Activated CD4-positive, alpha-beta T cell treated with anti-CD3 and anti-CD28 coated beads, Interleukin-2, amount 10 ng/mL, durations not matched to agents 24 days and 14 days (primary cell): ENCODE measurements at regions not wholly inside any gene's neighbourhood (a gene's known extent, or its start where the extent isn't known, plus 50 kb on each side); places are given as distances from the start of the nearest gene placed in this dataset.

Experiments used
- DNase-seq: peaks from one replicate; pipeline ENCODE4 v3.0.0; 2022
- H3K27ac Mint-ChIP-seq: one replicate; pipeline ENCODE4 v1.8.0; 2022; ENCODE audit warnings: mild to moderate bottlenecking, mixed read lengths
- H3K27me3 Mint-ChIP-seq: one replicate; pipeline ENCODE4 v1.8.0; 2022; ENCODE audit warnings: mixed read lengths
- H3K36me3 Mint-ChIP-seq: one replicate; pipeline ENCODE4 v1.8.0; 2022; ENCODE audit warnings: low read depth, mild to moderate bottlenecking, mixed read lengths
- H3K4me1 Mint-ChIP-seq: one replicate; pipeline ENCODE4 v1.8.0; 2021; ENCODE audit warnings: mixed read lengths
- H3K4me3 Mint-ChIP-seq: one replicate; pipeline ENCODE4 v1.8.0; 2022; ENCODE audit warnings: mild to moderate bottlenecking, moderate library complexity, mixed read lengths
- H3K9me3 Mint-ChIP-seq: one replicate; pipeline ENCODE4 v1.8.0; 2021; ENCODE audit warnings: mixed read lengths
- intact Hi-C: fragments of 100-400 bp; cut with micrococcal nuclease; formaldehyde crosslinking; loops from one replicate; pipeline ENCODE4 v1.15.1; 2023

DNA sequence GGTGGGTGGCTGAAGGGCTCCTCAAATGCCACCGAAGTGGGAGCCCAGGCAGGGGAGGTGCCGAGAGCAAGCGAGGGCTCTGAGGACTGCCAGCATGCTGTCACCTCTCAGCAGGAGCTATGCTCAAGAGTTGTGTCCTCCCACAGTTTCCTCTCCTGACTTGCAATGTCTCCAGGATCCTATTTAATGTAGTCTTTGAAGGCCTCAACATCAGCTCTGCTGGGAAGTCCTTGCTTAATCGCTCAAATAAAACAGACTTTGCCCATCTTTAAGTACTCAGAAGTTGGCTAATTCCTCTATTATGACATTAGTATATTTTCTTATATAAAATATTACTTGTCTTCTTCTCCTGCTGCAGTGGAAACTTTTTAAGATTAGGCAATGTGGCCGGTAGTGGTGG lies 154.2 kb upstream of the NRIP1 start:
- Mint-ChIP-seq H3K9me3 (no peaks in the 10 kb centered on the region), H3K27me3 (no peaks in the 10 kb centered on the region), H3K36me3 (no peaks in the 10 kb centered on the region), H3K4me1 (no peaks in the 10 kb centered on the region), H3K4me3 (no peak overlapping the region), H3K27ac (no peak overlapping the region)
- DNase-seq: no peak
- intact Hi-C loops: no loop called here

- no peaks in the 10 kb centered on the region for H3K9me3 Mint-ChIP-seq
- no peak overlapping the region for H3K27ac Mint-ChIP-seq
- DNase-seq: no peak
- no peaks in the 10 kb centered on the region for H3K4me1 Mint-ChIP-seq
- no peaks in the 10 kb centered on the region for H3K36me3 Mint-ChIP-seq
- no peak overlapping the region for H3K4me3 Mint-ChIP-seq
- H3K27me3 Mint-ChIP-seq: no peaks in the 10 kb centered on the region
- intact Hi-C loops: no loop called here
These were observed 155.1 kb upstream of the NRIP1 start for GRCh38 chr21:15219894-15220293.

DNA sequence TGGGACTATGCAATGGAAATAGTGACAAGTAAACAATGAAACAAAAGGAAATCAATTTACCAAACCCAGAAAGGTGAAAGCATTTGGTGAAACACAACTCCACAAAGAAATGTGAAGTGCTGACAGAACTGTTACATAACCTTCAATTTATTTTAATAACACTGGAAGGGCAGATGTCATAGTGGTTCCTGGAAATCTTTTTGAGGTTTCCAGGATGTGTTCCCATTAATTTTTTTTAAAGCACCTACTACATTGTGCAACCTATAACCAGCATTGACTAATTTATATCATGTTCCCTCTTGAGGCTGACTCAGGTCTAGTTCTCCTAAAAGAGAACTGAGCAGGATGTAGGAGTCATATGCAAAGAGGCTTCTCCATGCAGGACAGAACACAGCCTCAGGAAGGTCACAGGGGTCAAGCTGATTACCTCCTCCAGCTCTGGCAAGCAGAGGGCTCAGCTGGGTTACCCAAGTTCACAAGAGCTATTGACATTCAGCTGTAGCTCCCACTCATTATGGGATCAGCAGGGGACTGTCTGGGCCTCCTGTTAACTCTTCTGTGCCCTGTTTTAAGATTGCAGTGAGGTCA lies 157.1 kb upstream of the NRIP1 start:
- Mint-ChIP-seq H3K36me3 (no peaks in the 10 kb centered on the region), H3K4me3 (no peak overlapping the region), H3K9me3 (no peaks in the 10 kb centered on the region), H3K4me1 (no peaks in the 10 kb centered on the region), H3K27ac (no peak overlapping the region), H3K27me3 (no peaks in the 10 kb centered on the region)
- DNase-seq: no peak
- intact Hi-C loops: no loop called here

DNA sequence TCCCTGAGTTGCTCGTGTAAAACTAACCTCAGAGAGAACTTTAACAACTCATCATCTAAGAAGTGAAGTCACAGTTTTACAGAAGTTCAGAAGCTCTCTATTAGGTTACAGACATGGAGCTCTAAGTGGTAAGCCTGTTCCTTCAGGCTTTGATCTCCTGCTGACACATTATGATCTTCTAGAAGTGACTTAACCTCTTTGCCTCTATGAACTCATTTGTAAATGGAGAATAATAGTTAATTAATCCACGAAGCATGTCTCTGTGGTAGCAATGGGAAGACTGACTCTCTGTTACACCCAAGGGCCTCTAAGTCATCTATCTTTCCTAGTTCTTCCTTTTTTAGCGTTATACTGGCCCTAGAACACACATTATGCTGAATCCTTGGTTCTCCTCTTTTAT lies 157.9 kb upstream of the NRIP1 start:
- H3K27me3 Mint-ChIP-seq: no peaks in the 10 kb centered on the region
- no peak overlapping the region for H3K27ac Mint-ChIP-seq
- no peak overlapping the region for H3K4me3 Mint-ChIP-seq
- DNase-seq: no peak
- no peaks in the 10 kb centered on the region for H3K9me3 Mint-ChIP-seq
- intact Hi-C loops: no loop called here
- no peaks in the 10 kb centered on the region for H3K36me3 Mint-ChIP-seq
- no peaks in the 10 kb centered on the region for H3K4me1 Mint-ChIP-seq

DNA sequence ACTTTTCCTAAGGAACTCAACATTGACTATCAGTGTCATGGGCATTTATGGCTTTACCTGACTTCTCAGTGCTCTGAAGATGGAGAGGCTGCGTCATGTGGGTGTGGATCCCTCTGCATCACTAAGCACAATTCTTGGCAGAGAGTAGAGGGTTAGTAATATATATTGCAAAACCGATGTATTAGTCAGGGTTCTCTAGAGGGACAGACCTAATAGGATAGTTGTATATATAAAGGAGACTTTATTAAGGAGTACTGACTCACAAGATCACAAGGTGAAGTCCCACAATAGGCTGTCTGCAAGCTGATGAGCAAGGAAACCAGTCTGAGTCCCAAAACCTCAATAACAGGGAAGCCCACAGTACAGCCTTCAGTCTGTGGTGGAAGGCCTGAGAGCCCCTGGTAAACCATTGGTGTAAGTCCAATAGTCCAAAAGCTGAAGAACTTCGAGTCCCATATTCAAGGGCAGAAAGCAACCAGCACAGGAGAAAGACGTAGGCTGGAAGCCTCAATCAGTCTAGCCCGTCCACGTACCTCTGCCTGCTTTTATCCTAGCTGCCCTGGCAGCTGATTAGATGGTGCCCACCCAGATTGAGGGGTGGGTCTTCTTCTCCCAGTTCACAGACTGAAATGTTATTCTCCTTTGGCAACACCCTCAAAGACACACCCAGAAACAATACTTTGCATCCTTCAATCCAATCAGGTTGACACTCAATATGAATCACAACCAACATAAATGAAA lies 159.7 kb upstream of the NRIP1 start:
- no peaks in the 10 kb centered on the region for H3K27me3 Mint-ChIP-seq
- H3K27ac Mint-ChIP-seq: no peak overlapping the region
- no peaks in the 10 kb centered on the region for H3K36me3 Mint-ChIP-seq
- intact Hi-C loops: no loop called here
- no peaks in the 10 kb centered on the region for H3K4me1 Mint-ChIP-seq
- no peaks in the 10 kb centered on the region for H3K9me3 Mint-ChIP-seq
- no peak overlapping the region for H3K4me3 Mint-ChIP-seq
- DNase-seq: no peak

GRCh38 chr21:15227919-15228318 lies 163.1 kb upstream of the NRIP1 start:
- Mint-ChIP-seq H3K9me3 (no peaks in the 10 kb centered on the region), H3K4me3 (no peak overlapping the region), H3K4me1 (no peaks in the 10 kb centered on the region), H3K36me3 (no peaks in the 10 kb centered on the region), H3K27ac (no peak overlapping the region), H3K27me3 (peaks cover 1% of the 10 kb centered on the region)
- no peak for DNase-seq
- intact Hi-C loops: no loop called here

DNA sequence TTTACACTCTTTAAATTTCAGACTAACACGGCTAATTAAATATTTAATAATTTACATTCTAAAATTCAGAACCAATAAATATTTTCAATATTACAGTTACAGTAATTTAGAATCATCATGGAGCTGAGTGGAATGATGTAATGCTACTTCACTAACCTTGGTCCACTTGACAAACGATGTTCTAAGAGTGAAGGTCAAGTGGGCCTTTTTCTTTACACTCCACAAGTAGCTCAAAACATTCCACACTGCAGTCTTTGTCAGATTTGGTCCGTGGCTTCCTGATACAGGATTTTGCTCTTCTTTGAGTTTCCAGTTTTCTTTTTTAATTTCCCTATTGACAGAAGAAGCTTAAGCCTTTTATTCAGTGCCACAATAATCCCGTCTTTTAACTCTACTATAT lies 164.6 kb upstream of the NRIP1 start:
- Mint-ChIP-seq H3K36me3 (no peaks in the 10 kb centered on the region), H3K4me1 (no peaks in the 10 kb centered on the region), H3K9me3 (peaks cover 3% of the 10 kb centered on the region), H3K27ac (no peak overlapping the region), H3K4me3 (no peak overlapping the region), H3K27me3 (peaks cover 4% of the 10 kb centered on the region)
- intact Hi-C loops: no loop called here
- DNase-seq: no peak

DNA sequence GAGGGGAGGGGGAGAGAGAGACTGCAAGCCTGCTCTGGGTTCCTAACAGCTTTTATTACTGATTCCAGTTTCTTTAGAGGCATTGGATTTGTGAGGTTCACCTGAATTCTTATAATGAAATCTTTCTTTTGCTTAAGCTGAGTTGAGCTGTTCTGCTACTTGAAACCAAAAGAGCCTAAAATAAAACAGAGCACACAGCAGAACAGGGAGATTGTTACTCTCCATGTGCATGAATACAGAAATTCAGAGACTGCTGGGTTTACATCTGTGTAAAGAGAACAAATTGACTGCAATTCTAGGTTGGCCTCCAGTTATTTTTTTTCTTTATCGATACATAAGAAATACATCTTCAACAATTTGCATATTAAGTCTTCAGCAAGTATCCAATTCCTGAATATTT lies 168.8 kb upstream of the NRIP1 start:
- H3K36me3 Mint-ChIP-seq: no peaks in the 10 kb centered on the region
- H3K27me3 Mint-ChIP-seq: peaks cover 4% of the 10 kb centered on the region
- H3K27ac Mint-ChIP-seq: no peak overlapping the region
- no peak for DNase-seq
- H3K4me1 Mint-ChIP-seq: no peaks in the 10 kb centered on the region
- H3K9me3 Mint-ChIP-seq: peaks cover 3% of the 10 kb centered on the region
- no peak overlapping the region for H3K4me3 Mint-ChIP-seq
- intact Hi-C loops: no loop called here

- H3K27me3 Mint-ChIP-seq: peaks cover 4% of the 10 kb centered on the region
- no peak overlapping the region for H3K27ac Mint-ChIP-seq
- no peaks in the 10 kb centered on the region for H3K36me3 Mint-ChIP-seq
- intact Hi-C loops: no loop called here
- H3K9me3 Mint-ChIP-seq: peaks cover 3% of the 10 kb centered on the region
- no peak for DNase-seq
- no peaks in the 10 kb centered on the region for H3K4me1 Mint-ChIP-seq
- H3K4me3 Mint-ChIP-seq: no peak overlapping the region
These were observed 171.3 kb upstream of the NRIP1 start for GRCh38 chr21:15236111-15236510.

GRCh38 chr21:15240848-15241247 lies 176.0 kb upstream of the NRIP1 start:
- intact Hi-C loops: no loop called here
- no peak for DNase-seq
- H3K4me1 Mint-ChIP-seq: no peaks in the 10 kb centered on the region
- no peak overlapping the region for H3K4me3 Mint-ChIP-seq
- H3K27me3 Mint-ChIP-seq: no peaks in the 10 kb centered on the region
- H3K36me3 Mint-ChIP-seq: no peaks in the 10 kb centered on the region
- no peak overlapping the region for H3K27ac Mint-ChIP-seq
- H3K9me3 Mint-ChIP-seq: no peaks in the 10 kb centered on the region

- Mint-ChIP-seq H3K36me3 (no peaks in the 10 kb centered on the region), H3K4me1 (no peaks in the 10 kb centered on the region)
These were observed 177.4 kb upstream of the NRIP1 start for GRCh38 chr21:15241997-15242736.

GRCh38 chr21:15242906-15243305 lies 178.1 kb upstream of the NRIP1 start:
- Mint-ChIP-seq H3K27ac (no peak overlapping the region), H3K27me3 (no peaks in the 10 kb centered on the region), H3K4me3 (no peak overlapping the region), H3K4me1 (no peaks in the 10 kb centered on the region), H3K9me3 (no peaks in the 10 kb centered on the region), H3K36me3 (no peaks in the 10 kb centered on the region)
- intact Hi-C loops: no loop called here
- DNase-seq: no peak

More at GRCh38 chr21:15241997-15242736, 177.4 kb upstream of the NRIP1 start:
- no peak overlapping the region for H3K27ac Mint-ChIP-seq
- no peaks in the 10 kb centered on the region for H3K9me3 Mint-ChIP-seq
- H3K27me3 Mint-ChIP-seq: no peaks in the 10 kb centered on the region
- DNase-seq: no peak
- no peak overlapping the region for H3K4me3 Mint-ChIP-seq
- intact Hi-C loops: no loop called here

DNA sequence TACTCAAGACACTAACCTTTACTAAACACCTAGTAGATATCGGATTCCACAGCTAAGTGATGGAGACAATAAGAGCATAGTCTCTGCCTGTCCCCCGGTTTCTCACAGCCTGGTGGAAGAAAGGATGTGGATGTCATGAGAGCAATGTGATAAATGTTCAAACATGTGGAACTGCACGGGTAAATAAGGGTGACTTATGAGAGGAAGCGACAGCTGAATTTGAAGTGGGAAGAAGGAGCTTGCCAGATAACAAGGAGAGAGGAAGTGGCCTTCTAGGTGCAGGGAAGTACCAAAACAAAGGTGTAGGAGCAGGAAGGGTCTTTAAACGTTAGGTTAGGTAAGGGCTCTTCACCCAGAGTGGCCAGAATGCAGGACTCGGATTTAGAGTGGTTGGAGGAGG lies 178.6 kb upstream of the NRIP1 start:
- Mint-ChIP-seq H3K4me1 (no peaks in the 10 kb centered on the region), H3K36me3 (no peaks in the 10 kb centered on the region), H3K4me3 (no peak overlapping the region), H3K27ac (no peak overlapping the region), H3K27me3 (no peaks in the 10 kb centered on the region), H3K9me3 (no peaks in the 10 kb centered on the region)
- intact Hi-C loops: no loop called here
- no peak for DNase-seq

- Mint-ChIP-seq H3K27me3 (no peaks in the 10 kb centered on the region), H3K4me3 (no peak overlapping the region), H3K4me1 (no peaks in the 10 kb centered on the region), H3K9me3 (no peaks in the 10 kb centered on the region), H3K27ac (no peak overlapping the region), H3K36me3 (no peaks in the 10 kb centered on the region)
- no peak for DNase-seq
- intact Hi-C loops: no loop called here
These were observed 182.8 kb upstream of the NRIP1 start for GRCh38 chr21:15247613-15248012.
